ENCODE measurements at regions not wholly inside any gene's neighbourhood (a gene's known extent, or its start where the extent isn't known, plus 50 kb on each side); places are given as distances from the start of the nearest gene placed in this dataset.

DNA sequence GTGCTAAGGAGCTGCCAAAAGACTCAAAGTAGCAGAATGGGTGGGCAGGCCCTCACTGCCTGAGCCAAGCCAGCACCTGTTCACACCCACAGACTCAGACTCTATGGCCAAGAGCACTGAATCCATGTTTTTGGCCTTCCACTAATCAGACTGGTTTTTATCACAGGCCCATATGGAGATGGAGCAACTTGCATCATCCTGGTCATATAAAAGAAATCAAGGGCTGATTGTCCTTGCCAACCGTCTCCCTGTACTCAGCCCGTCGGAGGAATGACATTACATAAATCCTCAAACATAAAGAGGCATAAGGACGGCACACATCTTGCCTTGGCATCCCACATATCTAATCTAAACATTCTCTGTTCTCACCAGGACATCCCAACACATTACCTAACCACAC, 66.7 kb downstream of the MARCHF4 start:
- H3K36me3 Mint-ChIP-seq (ENCODE audit: low read depth) = no peaks in the 10 kb centered on the region
- TF ChIP-seq, protein P1, sequence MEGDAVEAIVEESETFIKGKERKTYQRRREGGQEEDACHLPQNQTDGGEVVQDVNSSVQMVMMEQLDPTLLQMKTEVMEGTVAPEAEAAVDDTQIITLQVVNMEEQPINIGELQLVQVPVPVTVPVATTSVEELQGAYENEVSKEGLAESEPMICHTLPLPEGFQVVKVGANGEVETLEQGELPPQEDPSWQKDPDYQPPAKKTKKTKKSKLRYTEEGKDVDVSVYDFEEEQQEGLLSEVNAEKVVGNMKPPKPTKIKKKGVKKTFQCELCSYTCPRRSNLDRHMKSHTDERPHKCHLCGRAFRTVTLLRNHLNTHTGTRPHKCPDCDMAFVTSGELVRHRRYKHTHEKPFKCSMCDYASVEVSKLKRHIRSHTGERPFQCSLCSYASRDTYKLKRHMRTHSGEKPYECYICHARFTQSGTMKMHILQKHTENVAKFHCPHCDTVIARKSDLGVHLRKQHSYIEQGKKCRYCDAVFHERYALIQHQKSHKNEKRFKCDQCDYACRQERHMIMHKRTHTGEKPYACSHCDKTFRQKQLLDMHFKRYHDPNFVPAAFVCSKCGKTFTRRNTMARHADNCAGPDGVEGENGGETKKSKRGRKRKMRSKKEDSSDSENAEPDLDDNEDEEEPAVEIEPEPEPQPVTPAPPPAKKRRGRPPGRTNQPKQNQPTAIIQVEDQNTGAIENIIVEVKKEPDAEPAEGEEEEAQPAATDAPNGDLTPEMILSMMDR (IDR thresholded peaks at IDR 0.05) = no peak

GRCh38 chr2:216302981-216303676, 69.2 kb downstream of the MARCHF4 start:
- Mint-ChIP-seq H3K27me3 (ENCODE audit: low read depth) (no peaks in the 10 kb centered on the region), H3K4me1 (ENCODE audit: low read depth) (peaks cover 54% of the 10 kb centered on the region)

More for the DNA sequence above, 66.7 kb downstream of the MARCHF4 start:
- H3K4me1 Mint-ChIP-seq (ENCODE audit: low read depth) = peaks cover 44% of the 10 kb centered on the region
- no peak overlapping the region for H3K4me3 Mint-ChIP-seq (ENCODE audit: unreplicated experiment)
- H3K27ac Mint-ChIP-seq (ENCODE audit: unreplicated experiment) = no peak overlapping the region
- no peaks in the 10 kb centered on the region for H3K9me3 Mint-ChIP-seq (ENCODE audit: low read depth)
- no peak for DNase-seq (ENCODE audit: low spot score)
- no peaks in the 10 kb centered on the region for H3K27me3 Mint-ChIP-seq (ENCODE audit: low read depth)

DNA sequence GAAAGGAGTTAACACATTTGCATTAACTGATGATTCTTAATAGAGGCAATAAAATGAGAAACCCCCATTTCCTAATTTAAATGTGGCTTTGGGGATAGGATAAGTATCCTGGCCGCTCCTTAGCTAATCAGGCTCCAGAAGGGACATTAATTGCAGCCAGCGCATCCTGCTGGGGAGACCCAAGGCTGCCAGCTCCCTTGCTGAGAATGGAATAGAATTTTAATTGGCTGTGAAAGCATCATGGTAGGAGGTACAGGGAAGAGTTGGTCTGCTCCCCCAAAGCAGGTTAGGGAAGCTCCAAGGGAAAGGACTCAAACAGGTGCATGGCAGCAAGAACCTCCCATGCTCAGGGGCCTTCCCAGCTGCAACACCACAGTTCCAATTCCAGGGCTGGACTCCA, 71.4 kb downstream of the MARCHF4 start:
- Mint-ChIP-seq H3K27ac (ENCODE audit: unreplicated experiment) (no peak overlapping the region), H3K9me3 (ENCODE audit: low read depth) (no peaks in the 10 kb centered on the region), H3K27me3 (ENCODE audit: low read depth) (no peaks in the 10 kb centered on the region), H3K4me1 (ENCODE audit: low read depth) (peaks cover 48% of the 10 kb centered on the region), H3K36me3 (ENCODE audit: low read depth) (no peaks in the 10 kb centered on the region), H3K4me3 (ENCODE audit: unreplicated experiment) (no peak overlapping the region)
- no peak for DNase-seq (ENCODE audit: low spot score)
- TF ChIP-seq, protein P1 (IDR thresholded peaks at IDR 0.05) = no peak

More at GRCh38 chr2:216302981-216303676, 69.2 kb downstream of the MARCHF4 start:
- Mint-ChIP-seq H3K36me3 (ENCODE audit: low read depth) (no peaks in the 10 kb centered on the region), H3K27ac (ENCODE audit: unreplicated experiment) (peak overlapping the region; percentile 59), H3K4me3 (ENCODE audit: unreplicated experiment) (peak overlapping the region; percentile 25), H3K9me3 (ENCODE audit: low read depth) (no peaks in the 10 kb centered on the region)
- no peak for DNase-seq (ENCODE audit: low spot score)
- TF ChIP-seq, protein P1 (IDR thresholded peaks at IDR 0.05) = no peak

DNA sequence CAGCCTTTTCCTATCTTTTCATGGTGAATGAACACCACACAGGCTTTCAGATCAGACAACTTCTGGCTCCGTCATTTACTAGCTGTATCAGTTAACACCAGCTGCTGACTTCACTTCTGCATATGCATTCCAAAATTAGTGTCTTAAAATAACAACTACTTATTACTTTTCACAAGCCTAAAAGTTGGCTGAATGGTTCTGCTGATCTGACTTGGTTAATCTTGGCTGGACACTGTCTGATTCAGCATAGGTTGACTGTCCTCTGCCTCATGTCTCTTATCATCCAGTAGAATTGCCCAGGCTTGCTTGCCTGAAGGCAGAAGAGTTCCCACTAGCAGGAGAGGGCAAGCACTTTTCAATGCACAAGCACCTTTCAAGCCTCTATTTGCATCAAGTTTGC, 72.7 kb downstream of the MARCHF4 start:
- no peaks in the 10 kb centered on the region for H3K9me3 Mint-ChIP-seq (ENCODE audit: low read depth)
- H3K27me3 Mint-ChIP-seq (ENCODE audit: low read depth) = no peaks in the 10 kb centered on the region
- no peak for DNase-seq (ENCODE audit: low spot score)
- peak overlapping the region; percentile 94 for H3K27ac Mint-ChIP-seq (ENCODE audit: unreplicated experiment)
- no peak overlapping the region for H3K4me3 Mint-ChIP-seq (ENCODE audit: unreplicated experiment)
- H3K36me3 Mint-ChIP-seq (ENCODE audit: low read depth) = no peaks in the 10 kb centered on the region
- TF ChIP-seq, protein P1 (IDR thresholded peaks at IDR 0.05) = no peak
- peaks cover 48% of the 10 kb centered on the region for H3K4me1 Mint-ChIP-seq (ENCODE audit: low read depth)

- no peaks in the 10 kb centered on the region for H3K9me3 Mint-ChIP-seq (ENCODE audit: low read depth)
- peaks cover 45% of the 10 kb centered on the region for H3K4me1 Mint-ChIP-seq (ENCODE audit: low read depth)
- H3K36me3 Mint-ChIP-seq (ENCODE audit: low read depth) = no peaks in the 10 kb centered on the region
- peak overlapping the region; percentile 94 for H3K27ac Mint-ChIP-seq (ENCODE audit: unreplicated experiment)
- DNase-seq (ENCODE audit: low spot score) = no peak
- TF ChIP-seq, protein P1 (IDR thresholded peaks at IDR 0.05) = no peak
- no peaks in the 10 kb centered on the region for H3K27me3 Mint-ChIP-seq (ENCODE audit: low read depth)
- no peak overlapping the region for H3K4me3 Mint-ChIP-seq (ENCODE audit: unreplicated experiment)
Measured at GRCh38 chr2:216298719-216299495, 73.4 kb downstream of the MARCHF4 start.
